ENCODE measurements at regions not wholly inside any gene's neighbourhood (a gene's known extent, or its start where the extent isn't known, plus 50 kb on each side); places are given as distances from the start of the nearest gene placed in this dataset.

- Histone ChIP-seq H3K27ac (ENCODE audit: extremely low read depth, low read depth, low read length) (no peak overlapping the region), H3K9me3 (replicated peaks; ENCODE audit: control insufficient read depth, insufficient read depth, low read depth, low read length) (no peaks in the 10 kb centered on the region), H3K4me3 (no peak overlapping the region), H3K4me1 (replicated peaks in 1 of 2; ENCODE audit: control insufficient read depth in 2 of 2, insufficient read depth in 2 of 2, low read length in 2 of 2) (no peaks in the 10 kb centered on the region; a peak in 4 of 5 replicates), H3K9me1 (ENCODE audit: control insufficient read depth, insufficient read depth, low read length) (no peaks in the 10 kb centered on the region), H3K27me3 (ENCODE audit: control insufficient read depth in 2 of 2, insufficient read depth in 2 of 2, low read length in 2 of 2) (peaks cover 0 to 16% of the 10 kb centered on the region in 2 experiments; a peak in 2 of 5 replicates), H3K9ac (ENCODE audit: insufficient read depth in 1 of 2, low read depth in 2 of 2, low read length in 2 of 2) (no peak overlapping the region), H3K79me2 (ENCODE audit: control insufficient read depth, insufficient read depth, low read length) (no peaks in the 10 kb centered on the region), H2AFZ (ENCODE audit: low read depth, low read length) (no peak overlapping the region), H3K4me2 (ENCODE audit: insufficient read depth, low read length) (no peak overlapping the region), H4K20me1 (replicated peaks; ENCODE audit: control insufficient read depth, insufficient read depth, low read length) (peaks cover 5% of the 10 kb centered on the region), H3K36me3 (ENCODE audit: control insufficient read depth, insufficient read depth, low read length) (no peaks in the 10 kb centered on the region)
- TF ChIP-seq CTCFL (IDR thresholded peaks at IDR 0.05; ENCODE audit: borderline replicate concordance, insufficient read depth, low read depth, low read length, poor library complexity, severe bottlenecking), result no peak
- TF ChIP-seq GABPB1 (CRISPR knock-in tag; IDR thresholded peaks at IDR 0.05), result no peak
- TF ChIP-seq ESRRA (IDR thresholded peaks at IDR 0.05; ENCODE audit: borderline replicate concordance, low read depth), result no peak
- TF ChIP-seq ERF (CRISPR knock-in tag; IDR thresholded peaks at IDR 0.05), result no peak
- no peak for TF ChIP-seq DACH1 (IDR thresholded peaks at IDR 0.05; ENCODE audit: partially characterized antibody)
- no peak for TF ChIP-seq THAP12 (CRISPR knock-in tag; IDR thresholded peaks at IDR 0.05)
- no peak for TF ChIP-seq SMAD4 (CRISPR knock-in tag; conservative IDR thresholded peaks at IDR 0.05)
- TF ChIP-seq ZNF175 (CRISPR knock-in tag; IDR thresholded peaks at IDR 0.05; ENCODE audit: low read depth), result no peak
- TF ChIP-seq ZNF707 (CRISPR knock-in tag; conservative IDR thresholded peaks at IDR 0.05), result no peak
- TF ChIP-seq ATF3 (IDR thresholded peaks at IDR 0.05), result no peak
- no peak for TF ChIP-seq ATF3 (CRISPR knock-in tag; conservative IDR thresholded peaks at IDR 0.05)
- ChIA-PET POLR2A (interaction anchor here (1.2 kb wide), 1 partner anchor 22 kb away, joined by 6 read pairs; no protein-coding TSS in a partner anchor), CTCF (ENCODE audit: low intra/inter-chr PET ratio) (no interaction called here)
- intact Hi-C loops (cut with micrococcal nuclease) (loop anchor here (5.0 to 10.0 kb wide), 3 partner anchors 88 to 249 kb away; no protein-coding TSS in a partner anchor), in situ Hi-C loops (cut with MboI) (no loop called here)
- DNase-seq (ENCODE audit: extremely low read depth in 1 of 4, low spot score in 3 of 4) (no peak), FAIRE-seq (no peak), ATAC-seq (no peak)
- BruUV-seq (replicated peaks), result no TSS peak
- WGBS (ENCODE audit: insufficient coverage, low coverage, missing lambda C conversion rate), result 12% methylated on average over 3 of the region's 6 CpGs
Observed at GRCh38 chr18:46393961-46394360, 263.1 kb downstream of the LOXHD1 start.
